ENCODE measurements at regions not wholly inside any gene's neighbourhood (a gene's known extent, or its start where the extent isn't known, plus 50 kb on each side); places are given as distances from the start of the nearest gene placed in this dataset.
"Not testable (repeated sequence)": the region's sequence is repeated elsewhere in the genome, so short reads cannot be mapped to it uniquely, and the experiment has no call there.

GRCh38 chr1:234851450-234852438, 241.8 kb upstream of the IRF2BP2 start:
- Histone ChIP-seq H3K9me3 (ENCODE audit: control insufficient read depth, low read length) (no peaks in the 10 kb centered on the region), H3K27ac (ENCODE audit: insufficient read depth, low read length, poor library complexity, severe bottlenecking) (no peak overlapping the region), H3K4me3 (ENCODE audit: insufficient read depth, low read depth, low read length, poor library complexity, severe bottlenecking) (no peak overlapping the region), H3K27me3 (replicated peaks; ENCODE audit: control insufficient read depth, insufficient read depth, low read length, poor library complexity, severe bottlenecking) (no peaks in the 10 kb centered on the region), H3K4me1 (ENCODE audit: control insufficient read depth, insufficient read depth, low read length, poor library complexity, severe bottlenecking) (no peaks in the 10 kb centered on the region), H3K36me3 (ENCODE audit: control insufficient read depth, insufficient read depth, low read length) (no peaks in the 10 kb centered on the region)
- no peak for DNase-seq

GRCh38 chr1:234849832-234850231, 239.9 kb upstream of the IRF2BP2 start:
- H3K4me1 ChIP-seq (ENCODE audit: control insufficient read depth, insufficient read depth, low read length, poor library complexity, severe bottlenecking) = peaks cover 4% of the 10 kb centered on the region

GRCh38 chr1:234848972-234849649, 239.1 kb upstream of the IRF2BP2 start:
- Histone ChIP-seq H3K27ac (ENCODE audit: insufficient read depth, low read length, poor library complexity, severe bottlenecking) (no peak overlapping the region), H3K36me3 (ENCODE audit: control insufficient read depth, insufficient read depth, low read length) (no peaks in the 10 kb centered on the region), H3K4me1 (ENCODE audit: control insufficient read depth, insufficient read depth, low read length, poor library complexity, severe bottlenecking) (peaks cover 10% of the 10 kb centered on the region), H3K27me3 (replicated peaks; ENCODE audit: control insufficient read depth, insufficient read depth, low read length, poor library complexity, severe bottlenecking) (no peaks in the 10 kb centered on the region), H3K9me3 (ENCODE audit: control insufficient read depth, low read length) (no peaks in the 10 kb centered on the region), H3K4me3 (ENCODE audit: insufficient read depth, low read depth, low read length, poor library complexity, severe bottlenecking) (no peak overlapping the region)
- no peak for DNase-seq

More at GRCh38 chr1:234849832-234850231, 239.9 kb upstream of the IRF2BP2 start:
- Histone ChIP-seq H3K27me3 (replicated peaks; ENCODE audit: control insufficient read depth, insufficient read depth, low read length, poor library complexity, severe bottlenecking) (no peaks in the 10 kb centered on the region), H3K36me3 (ENCODE audit: control insufficient read depth, insufficient read depth, low read length) (no peaks in the 10 kb centered on the region), H3K9me3 (ENCODE audit: control insufficient read depth, low read length) (no peaks in the 10 kb centered on the region), H3K27ac (ENCODE audit: insufficient read depth, low read length, poor library complexity, severe bottlenecking) (no peak overlapping the region), H3K4me3 (ENCODE audit: insufficient read depth, low read depth, low read length, poor library complexity, severe bottlenecking) (no peak overlapping the region)
- no peak for DNase-seq

GRCh38 chr1:234846813-234847212, 236.8 kb upstream of the IRF2BP2 start:
- not testable (repeated sequence) for H3K27me3 ChIP-seq (replicated peaks; ENCODE audit: control insufficient read depth, insufficient read depth, low read length, poor library complexity, severe bottlenecking); H3K27ac ChIP-seq (ENCODE audit: insufficient read depth, low read length, poor library complexity, severe bottlenecking); H3K9me3 ChIP-seq (ENCODE audit: control insufficient read depth, low read length); H3K4me3 ChIP-seq (ENCODE audit: insufficient read depth, low read depth, low read length, poor library complexity, severe bottlenecking); DNase-seq; H3K36me3 ChIP-seq (ENCODE audit: control insufficient read depth, insufficient read depth, low read length)
- peaks cover 28% of the 10 kb centered on the region for H3K4me1 ChIP-seq (ENCODE audit: control insufficient read depth, insufficient read depth, low read length, poor library complexity, severe bottlenecking)

- DNase-seq = no peak
- Histone ChIP-seq H3K36me3 (ENCODE audit: control insufficient read depth, insufficient read depth, low read length) (no peaks in the 10 kb centered on the region), H3K4me1 (ENCODE audit: control insufficient read depth, insufficient read depth, low read length, poor library complexity, severe bottlenecking) (peaks cover 28% of the 10 kb centered on the region), H3K27me3 (replicated peaks; ENCODE audit: control insufficient read depth, insufficient read depth, low read length, poor library complexity, severe bottlenecking) (no peaks in the 10 kb centered on the region), H3K9me3 (ENCODE audit: control insufficient read depth, low read length) (no peaks in the 10 kb centered on the region), H3K27ac (ENCODE audit: insufficient read depth, low read length, poor library complexity, severe bottlenecking) (peak overlapping the region; percentile 56), H3K4me3 (ENCODE audit: insufficient read depth, low read depth, low read length, poor library complexity, severe bottlenecking) (no peak overlapping the region)
Measured at GRCh38 chr1:234845836-234846235, 235.9 kb upstream of the IRF2BP2 start.

GRCh38 chr1:234845097-234845660, 235.2 kb upstream of the IRF2BP2 start:
- peak; percentile 38 to 58 (median 44) for DNase-seq
- peaks cover 28% of the 10 kb centered on the region for H3K4me1 ChIP-seq (ENCODE audit: control insufficient read depth, insufficient read depth, low read length, poor library complexity, severe bottlenecking)
- H3K36me3 ChIP-seq (ENCODE audit: control insufficient read depth, insufficient read depth, low read length) = no peaks in the 10 kb centered on the region
- H3K27ac ChIP-seq (ENCODE audit: insufficient read depth, low read length, poor library complexity, severe bottlenecking) = peak overlapping the region; percentile 59
- no peaks in the 10 kb centered on the region for H3K27me3 ChIP-seq (replicated peaks; ENCODE audit: control insufficient read depth, insufficient read depth, low read length, poor library complexity, severe bottlenecking)
- H3K4me3 ChIP-seq (ENCODE audit: insufficient read depth, low read depth, low read length, poor library complexity, severe bottlenecking) = no peak overlapping the region
- no peaks in the 10 kb centered on the region for H3K9me3 ChIP-seq (ENCODE audit: control insufficient read depth, low read length)

GRCh38 chr1:234844479-234845031, 234.6 kb upstream of the IRF2BP2 start:
- no peak for DNase-seq
- Histone ChIP-seq H3K27me3 (replicated peaks; ENCODE audit: control insufficient read depth, insufficient read depth, low read length, poor library complexity, severe bottlenecking) (no peaks in the 10 kb centered on the region), H3K4me3 (ENCODE audit: insufficient read depth, low read depth, low read length, poor library complexity, severe bottlenecking) (no peak overlapping the region), H3K4me1 (ENCODE audit: control insufficient read depth, insufficient read depth, low read length, poor library complexity, severe bottlenecking) (peaks cover 28% of the 10 kb centered on the region), H3K36me3 (ENCODE audit: control insufficient read depth, insufficient read depth, low read length) (no peaks in the 10 kb centered on the region), H3K27ac (ENCODE audit: insufficient read depth, low read length, poor library complexity, severe bottlenecking) (peak overlapping the region; percentile 59), H3K9me3 (ENCODE audit: control insufficient read depth, low read length) (no peaks in the 10 kb centered on the region)

- H3K27me3 ChIP-seq (replicated peaks; ENCODE audit: control insufficient read depth, insufficient read depth, low read length, poor library complexity, severe bottlenecking) = no peaks in the 10 kb centered on the region
- H3K36me3 ChIP-seq (ENCODE audit: control insufficient read depth, insufficient read depth, low read length) = no peaks in the 10 kb centered on the region
- H3K9me3 ChIP-seq (ENCODE audit: control insufficient read depth, low read length) = no peaks in the 10 kb centered on the region
- no peak for DNase-seq
- H3K4me1 ChIP-seq (ENCODE audit: control insufficient read depth, insufficient read depth, low read length, poor library complexity, severe bottlenecking) = peaks cover 28% of the 10 kb centered on the region
- H3K4me3 ChIP-seq (ENCODE audit: insufficient read depth, low read depth, low read length, poor library complexity, severe bottlenecking) = no peak overlapping the region
- no peak overlapping the region for H3K27ac ChIP-seq (ENCODE audit: insufficient read depth, low read length, poor library complexity, severe bottlenecking)
Measured at GRCh38 chr1:234843946-234844345, 234.0 kb upstream of the IRF2BP2 start.

GRCh38 chr1:234842726-234843641, 233.0 kb upstream of the IRF2BP2 start:
- peak in 2 of 3 donors; percentile 31 to 51 for DNase-seq
- no peak overlapping the region for H3K4me3 ChIP-seq (ENCODE audit: insufficient read depth, low read depth, low read length, poor library complexity, severe bottlenecking)

More at GRCh38 chr1:234842726-234843641, 233.0 kb upstream of the IRF2BP2 start:
- no peaks in the 10 kb centered on the region for H3K9me3 ChIP-seq (ENCODE audit: control insufficient read depth, low read length)
- H3K36me3 ChIP-seq (ENCODE audit: control insufficient read depth, insufficient read depth, low read length) = no peaks in the 10 kb centered on the region
- H3K27ac ChIP-seq (ENCODE audit: insufficient read depth, low read length, poor library complexity, severe bottlenecking) = peak overlapping the region; percentile 22
- H3K4me1 ChIP-seq (ENCODE audit: control insufficient read depth, insufficient read depth, low read length, poor library complexity, severe bottlenecking) = peaks cover 32% of the 10 kb centered on the region
- H3K27me3 ChIP-seq (replicated peaks; ENCODE audit: control insufficient read depth, insufficient read depth, low read length, poor library complexity, severe bottlenecking) = no peaks in the 10 kb centered on the region

Data from effector memory CD4-positive, alpha-beta T cell (primary cell).